HEK293 (cell line): ENCODE measurements at regions not wholly inside any gene's neighbourhood (a gene's known extent, or its start where the extent isn't known, plus 50 kb on each side); places are given as distances from the start of the nearest gene placed in this dataset.

ENCODE experiments used
- CTCF ChIA-PET: fragments of 350-600 bp; formaldehyde crosslinking; extraction: SDS; loops from one replicate; lab custom pipeline; 2021; ENCODE audit warnings: antibody characterized with exemption; lab: Yijun Ruan, JAX
- POLR2A ChIA-PET: fragments of 300-600 bp; formaldehyde crosslinking; extraction: SDS; loops from one replicate; lab custom pipeline; 2020; ENCODE audit warnings: antibody characterized with exemption, inconsistent platforms; lab: Yijun Ruan, JAX
- H3K27ac ChIP-seq: fragments of 200-500 bp; sonication (Bioruptor generic); 2 replicates; pipeline ENCODE4 v1.5.1; 2014; ENCODE audit warnings: low read depth, low read length, control low read depth, inconsistent platforms; ENCODE audit errors: extremely low read depth
- H3K36me3 ChIP-seq, 2 experiments: fragments of 200-500 bp in 1 of 2; sonication (Bioruptor generic) in 1 of 2; 1 replicate in 1 of 2; 2 replicates in 1 of 2; pipeline ENCODE4 v1.5.1; 2014 to 2017; ENCODE audit warnings: inconsistent platforms in 2 of 2, low read length in 2 of 2; ENCODE audit not compliant: control insufficient read depth in 2 of 2, insufficient read depth in 1 of 2
- H3K4me1 ChIP-seq: fragments of 200-500 bp; sonication (Bioruptor generic); 2 replicates; pipeline ENCODE4 v1.5.1; 2014; ENCODE audit warnings: mild to moderate bottlenecking, low read length, inconsistent platforms; ENCODE audit not compliant: control insufficient read depth, insufficient read depth
- H3K4me3 ChIP-seq: 2 replicates; pipeline ENCODE4 v1.5.1; 2011; ENCODE audit warnings: low read depth, mild to moderate bottlenecking, control low read depth, low read length, moderate library complexity
- H3K9me3 ChIP-seq: fragments of 200-500 bp; sonication (Bioruptor generic); 2 replicates; pipeline ENCODE4 v1.5.1; 2014; ENCODE audit warnings: low read depth, low read length, inconsistent platforms; ENCODE audit not compliant: control insufficient read depth, insufficient read depth
- BCL11A ChIP-seq: fragments of 450-650 bp; formaldehyde crosslinking; IDR thresholded peaks from 2 replicates; pipeline ENCODE4 v1.5.1; 2016; ENCODE audit warnings: low read depth, missing biosample characterization, missing genetic modification characterization
- HOXA7 ChIP-seq: sonication (generic); formaldehyde crosslinking; IDR thresholded peaks from 2 replicates; pipeline ENCODE4 v1.8.1; 2022; ENCODE audit warnings: missing genetic modification reagents, borderline replicate concordance
- INSM2 ChIP-seq: fragments of 450-650 bp; formaldehyde crosslinking; IDR thresholded peaks from 2 replicates; pipeline ENCODE4 v1.5.1; 2016; ENCODE audit warnings: missing biosample characterization, missing genetic modification characterization
- KLF8 ChIP-seq: fragments of 450-650 bp; formaldehyde crosslinking; IDR thresholded peaks from 2 replicates; pipeline ENCODE4 v1.5.1; 2016; ENCODE audit warnings: missing biosample characterization, missing genetic modification characterization
- MYNN ChIP-seq: fragments of 450-650 bp; formaldehyde crosslinking; IDR thresholded peaks from 2 replicates; pipeline ENCODE4 v1.5.1; 2016; ENCODE audit warnings: missing biosample characterization, missing genetic modification characterization, borderline replicate concordance
- PBX3 ChIP-seq: sonication (generic); formaldehyde crosslinking; IDR thresholded peaks from 2 replicates; pipeline ENCODE4 v1.8.1; 2022; ENCODE audit warnings: mild to moderate bottlenecking, moderate library complexity, missing genetic modification reagents
- PRDM1 ChIP-seq: fragments of 450-650 bp; formaldehyde crosslinking; IDR thresholded peaks from 2 replicates; pipeline ENCODE4; 2016; ENCODE audit warnings: missing biosample characterization, missing genetic modification characterization
- TSHZ1 ChIP-seq: fragments of 450-650 bp; formaldehyde crosslinking; IDR thresholded peaks from 2 replicates; pipeline ENCODE4 v1.5.1; 2016; ENCODE audit warnings: missing biosample characterization, missing genetic modification characterization, borderline replicate concordance
- WT1 ChIP-seq: fragments of 450-650 bp; formaldehyde crosslinking; IDR thresholded peaks from 2 replicates; pipeline ENCODE4 v1.5.1; 2016; ENCODE audit warnings: missing biosample characterization, missing genetic modification characterization
- ZBTB44 ChIP-seq: fragments of 450-650 bp; IDR thresholded peaks from 2 replicates; pipeline ENCODE4 v1.5.1; 2018; ENCODE audit warnings: missing biosample characterization, mild to moderate bottlenecking, missing genetic modification characterization
- ZEB2 ChIP-seq: fragments of 450-650 bp; formaldehyde crosslinking; IDR thresholded peaks from 2 replicates; pipeline ENCODE4 v1.5.1; 2016; ENCODE audit warnings: missing biosample characterization, missing genetic modification characterization
- ZIC2 ChIP-seq: fragments of 450-650 bp; formaldehyde crosslinking; IDR thresholded peaks from 2 replicates; pipeline ENCODE4 v1.5.1; 2016; ENCODE audit warnings: missing biosample characterization, missing genetic modification characterization
- ZNF10 ChIP-seq: fragments of 450-650 bp; formaldehyde crosslinking; IDR thresholded peaks from 2 replicates; pipeline ENCODE4 v1.5.1; 2017; ENCODE audit warnings: missing biosample characterization, missing genetic modification characterization
- ZNF2 ChIP-seq: fragments of 450-650 bp; formaldehyde crosslinking; IDR thresholded peaks from 2 replicates; pipeline ENCODE4 v1.5.1; 2016; ENCODE audit warnings: missing biosample characterization, missing genetic modification characterization
- ZNF26 ChIP-seq: fragments of 450-650 bp; formaldehyde crosslinking; IDR thresholded peaks from 2 replicates; pipeline ENCODE4 v1.5.1; 2016; ENCODE audit warnings: missing biosample characterization, missing genetic modification characterization
- ZNF311 ChIP-seq: fragments of 450-650 bp; formaldehyde crosslinking; IDR thresholded peaks from 2 replicates; pipeline ENCODE4 v1.5.1; 2017; ENCODE audit warnings: missing biosample characterization, missing genetic modification characterization, borderline replicate concordance
- ZNF354C ChIP-seq: fragments of 450-650 bp; formaldehyde crosslinking; IDR thresholded peaks from 2 replicates; pipeline ENCODE4 v1.5.1; 2016; ENCODE audit warnings: missing biosample characterization, missing genetic modification characterization, low read depth, borderline replicate concordance
- ZNF394 ChIP-seq: fragments of 450-650 bp; formaldehyde crosslinking; IDR thresholded peaks from 2 replicates; pipeline ENCODE4 v1.5.1; 2016; ENCODE audit warnings: missing biosample characterization, missing genetic modification characterization, mild to moderate bottlenecking, moderate library complexity, borderline replicate concordance
- ZNF571 ChIP-seq: fragments of 450-650 bp; formaldehyde crosslinking; IDR thresholded peaks from 2 replicates; pipeline ENCODE4 v1.5.0; 2017; ENCODE audit warnings: missing biosample characterization, missing genetic modification characterization
- ZNF580 ChIP-seq: fragments of 450-650 bp; formaldehyde crosslinking; IDR thresholded peaks from 2 replicates; pipeline ENCODE4 v1.5.1; 2016; ENCODE audit warnings: missing biosample characterization, missing genetic modification characterization
- ZNF623 ChIP-seq: fragments of 450-650 bp; formaldehyde crosslinking; IDR thresholded peaks from 2 replicates; pipeline ENCODE4 v1.5.1; 2016; ENCODE audit warnings: missing biosample characterization, missing genetic modification characterization
- ZSCAN23 ChIP-seq: fragments of 450-650 bp; formaldehyde crosslinking; IDR thresholded peaks from 2 replicates; pipeline ENCODE4 v1.5.1; 2016; ENCODE audit warnings: missing biosample characterization, missing genetic modification characterization

GRCh38 chr3:79886204-79886603 is 118.4 kb upstream of the ROBO1 start:
- Histone ChIP-seq H3K4me3 (no peak overlapping the region), H3K4me1 (no peaks in the 10 kb centered on the region), H3K27ac (no peak overlapping the region), H3K9me3 (no peaks in the 10 kb centered on the region), H3K36me3 (no peaks in the 10 kb centered on the region)
- ChIA-PET POLR2A (no interaction called here), CTCF (no interaction called here)
- TF ChIP-seq ZIC2: no peak
- TF ChIP-seq WT1 (tag by site-specific recombination): no peak
- no peak for TF ChIP-seq ZNF354C (tag by site-specific recombination)
- TF ChIP-seq ZNF26: no peak

GRCh38 chr3:79885407-79885806 is 117.6 kb upstream of the ROBO1 start:
- POLR2A ChIA-PET: no interaction called here
- no peaks in the 10 kb centered on the region for H3K9me3 ChIP-seq
- CTCF ChIA-PET: no interaction called here
- TF ChIP-seq PRDM1 (tag by site-specific recombination) (no peak), ZNF623 (tag by site-specific recombination) (no peak), ZNF311 (tag by site-specific recombination) (no peak), ZNF580 (tag by site-specific recombination) (no peak), INSM2 (no peak)
- H3K36me3 ChIP-seq: no peaks in the 10 kb centered on the region
- no peak overlapping the region for H3K4me3 ChIP-seq
- H3K4me1 ChIP-seq: no peaks in the 10 kb centered on the region
- H3K27ac ChIP-seq: no peak overlapping the region

- CTCF ChIA-PET: no interaction called here
- no peak overlapping the region for H3K27ac ChIP-seq
- H3K4me1 ChIP-seq: no peaks in the 10 kb centered on the region
- POLR2A ChIA-PET: no interaction called here
- no peaks in the 10 kb centered on the region for H3K36me3 ChIP-seq
- no peak for TF ChIP-seq ZNF571 (tag by site-specific recombination)
- no peak for TF ChIP-seq MYNN (tag by site-specific recombination)
- TF ChIP-seq KLF8 (tag by site-specific recombination): no peak
- TF ChIP-seq ZNF10 (tag by site-specific recombination): no peak
- no peak for TF ChIP-seq ZEB2 (tag by site-specific recombination)
- TF ChIP-seq ZSCAN23: no peak
- TF ChIP-seq ZNF394: no peak
- TF ChIP-seq BCL11A (tag by site-specific recombination): no peak
- TF ChIP-seq PRDM1 (tag by site-specific recombination): no peak
- no peak for TF ChIP-seq TSHZ1
- TF ChIP-seq ZBTB44 (tag by site-specific recombination): no peak
- no peak for TF ChIP-seq PBX3 (CRISPR knock-in tag)
- no peak for TF ChIP-seq ZNF2
- no peak for TF ChIP-seq HOXA7
- H3K4me3 ChIP-seq: no peak overlapping the region
- H3K9me3 ChIP-seq: no peaks in the 10 kb centered on the region
Measured at GRCh38 chr3:79884354-79884753, 116.6 kb upstream of the ROBO1 start.
